NT2/D1 (cell line): ENCODE measurements at regions not wholly inside any gene's neighbourhood (a gene's known extent, or its start where the extent isn't known, plus 50 kb on each side); places are given as distances from the start of the nearest gene placed in this dataset.

ENCODE experiments used
- DNase-seq: peaks from one replicate; pipeline ENCODE4 v3.0.0-alpha.2; 2011; ENCODE audit warnings: low read depth, low spot score
- H3K27me3 ChIP-seq: 2 replicates; pipeline ENCODE4 v1.6.0; 2011; ENCODE audit warnings: mild to moderate bottlenecking; ENCODE audit not compliant: insufficient read length, insufficient read depth
- H3K36me3 ChIP-seq: 2 replicates; pipeline ENCODE4 v1.6.1; 2011; ENCODE audit warnings: mild to moderate bottlenecking, low read length, mixed read lengths; ENCODE audit not compliant: insufficient read depth, insufficient read length
- H3K4me1 ChIP-seq: 2 replicates; pipeline ENCODE4 v1.5.1; 2011; ENCODE audit not compliant: insufficient read depth, insufficient read length
- H3K4me3 ChIP-seq: 2 replicates; pipeline ENCODE4 v1.5.1; 2011; ENCODE audit warnings: low read depth; ENCODE audit not compliant: insufficient read length
- H3K9ac ChIP-seq: 2 replicates; pipeline ENCODE4 v1.6.0; 2011; ENCODE audit warnings: low read depth; ENCODE audit not compliant: insufficient read length
- H3K9me3 ChIP-seq: 2 replicates; pipeline ENCODE4 v1.5.1; 2011; ENCODE audit warnings: mild to moderate bottlenecking, low read length; ENCODE audit not compliant: insufficient read depth
- SUZ12 ChIP-seq: IDR thresholded peaks from 2 replicates; pipeline ENCODE4 v1.6.1; 2011; ENCODE audit not compliant: insufficient read length, insufficient read depth; ENCODE audit errors: extremely low read depth
- YY1 ChIP-seq: IDR thresholded peaks from 2 replicates; pipeline ENCODE4 v1.6.1; 2011; ENCODE audit not compliant: insufficient read length, insufficient read depth
- ZNF274 ChIP-seq: IDR thresholded peaks from 2 replicates; pipeline ENCODE4 v1.6.1; 2011; ENCODE audit warnings: mild to moderate bottlenecking, low read depth, low read length

GRCh38 chr14:104351849-104352492 is 213.6 kb downstream of the KIF26A start:
- Histone ChIP-seq H3K9ac (no peak overlapping the region), H3K4me3 (no peak overlapping the region), H3K27me3 (no peaks in the 10 kb centered on the region), H3K4me1 (peaks cover 4% of the 10 kb centered on the region), H3K36me3 (no peaks in the 10 kb centered on the region), H3K9me3 (0 out of 2 replicates have a peak, but pooled peaks cover 4% of the 10 kb centered on the region)
- no peak for DNase-seq
- no peak for TF ChIP-seq YY1
- no peak for TF ChIP-seq SUZ12
- no peak for TF ChIP-seq ZNF274

DNA sequence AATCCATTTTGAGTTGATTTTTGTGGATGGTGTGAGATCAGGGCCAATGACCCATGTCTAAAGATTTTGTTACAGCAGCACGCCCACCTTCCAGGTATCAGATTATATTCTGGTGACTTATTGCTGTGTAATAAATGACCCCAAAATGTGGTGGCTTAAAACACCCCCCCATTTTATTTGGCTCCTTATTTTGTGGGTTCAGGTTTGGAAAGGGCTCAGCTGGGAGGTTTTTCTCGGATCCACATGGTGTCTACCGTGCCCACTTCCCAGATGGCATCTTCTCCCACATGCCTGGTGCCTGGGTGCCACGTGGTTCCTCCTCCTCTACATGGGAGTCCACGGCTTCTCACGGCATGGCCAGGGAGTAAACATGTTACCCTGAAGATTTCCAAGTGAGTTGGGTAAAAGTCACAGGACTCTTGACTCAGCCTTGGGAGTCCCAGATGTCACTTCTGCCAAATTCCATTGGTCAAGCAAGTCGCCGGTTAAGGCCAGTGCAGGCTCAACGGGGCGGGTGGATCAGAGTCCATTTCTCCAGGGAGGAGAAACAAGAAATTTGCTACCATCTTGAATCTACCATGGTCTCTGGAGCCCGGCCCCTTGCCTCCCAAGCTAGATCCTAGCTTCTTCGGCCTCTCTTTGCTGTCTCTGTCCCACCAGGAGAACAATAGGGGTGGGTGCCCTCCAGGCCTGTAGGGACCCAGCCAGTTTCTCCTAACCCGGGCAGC is 214.3 kb downstream of the KIF26A start:
- no peak for TF ChIP-seq ZNF274
- no peak for TF ChIP-seq SUZ12
- TF ChIP-seq YY1 = no peak
- Histone ChIP-seq H3K36me3 (no peaks in the 10 kb centered on the region), H3K9me3 (0 out of 2 replicates have a peak, but pooled peaks cover 4% of the 10 kb centered on the region), H3K4me3 (no peak overlapping the region), H3K4me1 (peaks cover 4% of the 10 kb centered on the region), H3K27me3 (no peaks in the 10 kb centered on the region), H3K9ac (no peak overlapping the region)
- no peak for DNase-seq

- DNase-seq = no peak
- Histone ChIP-seq H3K4me1 (peaks cover 4% of the 10 kb centered on the region), H3K9me3 (0 out of 2 replicates have a peak, but pooled peaks cover 4% of the 10 kb centered on the region), H3K27me3 (no peaks in the 10 kb centered on the region), H3K9ac (no peak overlapping the region), H3K36me3 (no peaks in the 10 kb centered on the region), H3K4me3 (no peak overlapping the region)
- TF ChIP-seq YY1 (no peak), ZNF274 (no peak), SUZ12 (no peak)
Observed at GRCh38 chr14:104353221-104353920, 215.0 kb downstream of the KIF26A start.

DNA sequence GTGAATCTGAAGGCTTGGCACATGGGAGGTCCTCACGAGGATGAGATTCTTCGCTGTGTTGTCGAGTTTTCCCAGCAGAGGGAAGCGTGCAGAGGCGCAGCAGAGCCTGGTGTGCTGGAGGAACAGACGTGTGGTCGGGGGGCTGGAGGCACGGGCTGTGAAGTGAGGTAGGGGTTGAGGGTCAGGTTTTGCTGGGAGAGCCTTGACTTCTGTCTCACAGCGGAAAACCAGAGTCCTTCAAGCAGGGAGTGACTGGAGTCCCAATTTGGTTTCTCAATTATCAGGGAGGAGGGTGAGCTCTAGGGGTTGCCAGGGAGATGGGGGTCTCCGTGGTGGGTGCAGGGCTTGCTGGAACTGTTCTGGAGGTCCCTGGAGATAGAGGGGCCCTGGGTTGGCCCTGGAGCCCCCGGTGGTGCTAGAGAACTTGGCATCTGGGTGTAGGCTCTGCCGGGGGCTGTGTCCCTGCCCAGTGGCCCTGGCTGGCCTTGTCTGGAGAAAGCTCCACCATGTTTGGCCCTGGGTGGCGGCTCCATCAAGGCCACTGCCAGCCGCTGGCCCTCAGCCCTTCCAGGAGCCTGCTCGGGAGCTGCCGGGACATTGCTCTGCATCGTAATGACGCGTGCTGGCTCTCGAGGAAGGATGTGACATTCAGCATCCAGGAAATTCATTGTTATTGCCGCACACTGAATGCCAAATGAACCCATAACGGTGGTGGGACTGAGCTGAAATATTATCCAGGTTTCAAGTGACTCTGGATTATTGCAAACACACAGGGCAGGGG is 215.7 kb downstream of the KIF26A start:
- H3K4me1 ChIP-seq = peaks cover 4% of the 10 kb centered on the region
- no peak for DNase-seq
- H3K36me3 ChIP-seq = no peaks in the 10 kb centered on the region
- H3K4me3 ChIP-seq = no peak overlapping the region
- H3K27me3 ChIP-seq = no peaks in the 10 kb centered on the region
- TF ChIP-seq YY1 = no peak
- no peak for TF ChIP-seq ZNF274
- TF ChIP-seq SUZ12 = no peak
- H3K9me3 ChIP-seq = 0 out of 2 replicates have a peak, but pooled peaks cover 4% of the 10 kb centered on the region
- no peak overlapping the region for H3K9ac ChIP-seq

GRCh38 chr14:104355101-104356019 is 217.0 kb downstream of the KIF26A start:
- Histone ChIP-seq H3K36me3 (no peaks in the 10 kb centered on the region), H3K9me3 (0 out of 2 replicates have a peak, but pooled peaks cover 4% of the 10 kb centered on the region), H3K4me1 (peaks cover 4% of the 10 kb centered on the region), H3K9ac (no peak overlapping the region), H3K27me3 (no peaks in the 10 kb centered on the region), H3K4me3 (no peak overlapping the region)
- no peak for DNase-seq
- no peak for TF ChIP-seq SUZ12
- TF ChIP-seq YY1 = no peak
- no peak for TF ChIP-seq ZNF274
